DOHH2 (cell line): ENCODE measurements at regions not wholly inside any gene's neighbourhood (a gene's known extent, or its start where the extent isn't known, plus 50 kb on each side); places are given as distances from the start of the nearest gene placed in this dataset.

Experiments used
- H3F3A ChIP-seq: fragments of 200-600 bp; sonication (generic), shearing (Covaris generic); 2 replicates; pipeline ENCODE4 v1.6.0; 2016; ENCODE audit warnings: antibody characterized with exemption, mild to moderate bottlenecking; ENCODE audit not compliant: control insufficient read depth, insufficient read depth
- H3K27ac ChIP-seq: fragments of 200-600 bp; sonication (generic); 2 replicates; pipeline ENCODE4 v1.5.1; 2014; ENCODE audit warnings: low read depth, mild to moderate bottlenecking, low read length, moderate library complexity
- H3K27me3 ChIP-seq: fragments of 200-600 bp; sonication (generic); 2 replicates; pipeline ENCODE4 v1.6.1; 2014; ENCODE audit warnings: mild to moderate bottlenecking, low read length, mixed read lengths; ENCODE audit not compliant: control insufficient read depth
- H3K36me3 ChIP-seq: fragments of 200-600 bp; sonication (generic); 2 replicates; pipeline ENCODE4 v1.6.1; 2014; ENCODE audit warnings: mild to moderate bottlenecking, low read length, moderate library complexity, mixed read lengths; ENCODE audit not compliant: control insufficient read depth
- H3K4me1 ChIP-seq: fragments of 200-600 bp; sonication (generic); 2 replicates; pipeline ENCODE4 v1.6.1; 2014; ENCODE audit warnings: mild to moderate bottlenecking, low read length, mixed read lengths; ENCODE audit not compliant: control insufficient read depth
- H3K4me2 ChIP-seq: fragments of 200-600 bp; sonication (generic); 2 replicates; pipeline ENCODE4 v1.6.0; 2014; ENCODE audit warnings: mild to moderate bottlenecking, low read length, moderate library complexity
- H3K4me3 ChIP-seq: fragments of 200-600 bp; sonication (generic); 2 replicates; pipeline ENCODE4 v1.5.1; 2014; ENCODE audit warnings: mild to moderate bottlenecking, low read length, mixed read lengths
- H3K79me2 ChIP-seq: fragments of 200-600 bp; sonication (generic); 2 replicates; pipeline ENCODE4 v1.6.1; 2014; ENCODE audit warnings: mild to moderate bottlenecking, low read length, mixed read lengths; ENCODE audit not compliant: control insufficient read depth
- H3K9me2 ChIP-seq: fragments of 200-600 bp; sonication (generic); replicated peaks from 2 replicates; pipeline ENCODE4 v1.6.1; 2014; ENCODE audit warnings: mild to moderate bottlenecking, low read length, mixed read lengths; ENCODE audit not compliant: control insufficient read depth
- H3K9me3 ChIP-seq: fragments of 200-600 bp; sonication (generic); 2 replicates; pipeline ENCODE4 v1.6.1; 2014; ENCODE audit warnings: antibody characterized with exemption, low read length, mixed read lengths; ENCODE audit not compliant: control insufficient read depth, insufficient read depth
- H4K20me1 ChIP-seq: fragments of 200-600 bp; sonication (generic); 2 replicates; pipeline ENCODE4 v1.6.0; 2014; ENCODE audit warnings: low read depth, mild to moderate bottlenecking, antibody characterized with exemption, low read length, moderate library complexity; ENCODE audit not compliant: control insufficient read depth, insufficient read depth
- EZH2phosphoT487 ChIP-seq: fragments of 200-600 bp; sonication (generic); IDR thresholded peaks from 2 replicates; pipeline ENCODE4 v1.6.1; 2017; ENCODE audit warnings: borderline replicate concordance, mild to moderate bottlenecking, antibody characterized with exemption, low read length, moderate library complexity, mixed read lengths
- TF ChIP-seq, protein P1 (sequence below): fragments of 200-600 bp; sonication (generic); IDR thresholded peaks from one replicate; pipeline ENCODE4 v1.5.1; 2014; ENCODE audit warnings: antibody characterized with exemption, mild to moderate bottlenecking, low read depth, low read length; ENCODE audit not compliant: poor library complexity, severe bottlenecking

DNA sequence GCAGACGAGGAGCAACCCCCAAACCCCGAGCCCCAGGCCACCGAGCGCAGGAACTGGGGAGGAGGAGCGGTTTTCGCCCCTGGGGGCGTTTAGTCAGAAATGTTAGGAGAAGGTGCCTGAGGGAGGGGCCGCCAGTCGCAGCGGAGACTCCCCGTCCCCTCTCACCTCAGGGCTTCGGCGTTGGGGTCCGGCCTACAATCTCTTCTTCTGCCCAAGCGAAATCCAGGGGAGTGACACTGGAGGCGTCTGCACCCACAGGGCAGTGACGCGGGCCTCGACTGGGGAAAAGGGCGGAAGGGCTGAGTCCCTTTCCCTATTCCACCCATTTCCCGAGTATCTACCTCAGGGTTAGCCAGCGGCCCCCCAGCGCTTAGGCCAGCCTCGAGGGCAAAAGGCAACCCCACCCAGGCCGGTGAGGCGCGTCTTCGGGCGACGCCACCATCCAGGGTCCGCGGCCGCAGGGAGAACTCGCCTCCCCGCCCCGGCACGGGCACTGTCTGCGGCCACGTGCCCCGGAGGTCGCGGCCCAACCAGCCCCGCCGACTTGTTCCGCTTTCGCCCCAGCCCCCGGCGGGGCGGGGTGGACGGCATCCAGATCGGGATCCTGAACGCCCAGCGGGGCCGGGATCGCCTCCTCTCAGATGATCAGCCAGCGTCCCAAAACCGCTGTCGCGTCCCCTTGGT is 118.7 kb upstream of the BARHL2 start:
- TF ChIP-seq, protein P1, sequence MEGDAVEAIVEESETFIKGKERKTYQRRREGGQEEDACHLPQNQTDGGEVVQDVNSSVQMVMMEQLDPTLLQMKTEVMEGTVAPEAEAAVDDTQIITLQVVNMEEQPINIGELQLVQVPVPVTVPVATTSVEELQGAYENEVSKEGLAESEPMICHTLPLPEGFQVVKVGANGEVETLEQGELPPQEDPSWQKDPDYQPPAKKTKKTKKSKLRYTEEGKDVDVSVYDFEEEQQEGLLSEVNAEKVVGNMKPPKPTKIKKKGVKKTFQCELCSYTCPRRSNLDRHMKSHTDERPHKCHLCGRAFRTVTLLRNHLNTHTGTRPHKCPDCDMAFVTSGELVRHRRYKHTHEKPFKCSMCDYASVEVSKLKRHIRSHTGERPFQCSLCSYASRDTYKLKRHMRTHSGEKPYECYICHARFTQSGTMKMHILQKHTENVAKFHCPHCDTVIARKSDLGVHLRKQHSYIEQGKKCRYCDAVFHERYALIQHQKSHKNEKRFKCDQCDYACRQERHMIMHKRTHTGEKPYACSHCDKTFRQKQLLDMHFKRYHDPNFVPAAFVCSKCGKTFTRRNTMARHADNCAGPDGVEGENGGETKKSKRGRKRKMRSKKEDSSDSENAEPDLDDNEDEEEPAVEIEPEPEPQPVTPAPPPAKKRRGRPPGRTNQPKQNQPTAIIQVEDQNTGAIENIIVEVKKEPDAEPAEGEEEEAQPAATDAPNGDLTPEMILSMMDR, result no peak
- TF ChIP-seq EZH2phosphoT487, result no peak
- no peaks in the 10 kb centered on the region for H3K36me3 ChIP-seq
- no peaks in the 10 kb centered on the region for H3K9me2 ChIP-seq
- H4K20me1 ChIP-seq, result no peaks in the 10 kb centered on the region
- peaks cover 54% of the 10 kb centered on the region for H3K27me3 ChIP-seq
- H3K4me1 ChIP-seq, result no peaks in the 10 kb centered on the region
- no peak overlapping the region for H3K4me2 ChIP-seq
- no peaks in the 10 kb centered on the region for H3K79me2 ChIP-seq
- no peak overlapping the region for H3K4me3 ChIP-seq
- no peak overlapping the region for H3K27ac ChIP-seq
- H3F3A ChIP-seq, result no peaks in the 10 kb centered on the region
- H3K9me3 ChIP-seq, result no peaks in the 10 kb centered on the region

DNA sequence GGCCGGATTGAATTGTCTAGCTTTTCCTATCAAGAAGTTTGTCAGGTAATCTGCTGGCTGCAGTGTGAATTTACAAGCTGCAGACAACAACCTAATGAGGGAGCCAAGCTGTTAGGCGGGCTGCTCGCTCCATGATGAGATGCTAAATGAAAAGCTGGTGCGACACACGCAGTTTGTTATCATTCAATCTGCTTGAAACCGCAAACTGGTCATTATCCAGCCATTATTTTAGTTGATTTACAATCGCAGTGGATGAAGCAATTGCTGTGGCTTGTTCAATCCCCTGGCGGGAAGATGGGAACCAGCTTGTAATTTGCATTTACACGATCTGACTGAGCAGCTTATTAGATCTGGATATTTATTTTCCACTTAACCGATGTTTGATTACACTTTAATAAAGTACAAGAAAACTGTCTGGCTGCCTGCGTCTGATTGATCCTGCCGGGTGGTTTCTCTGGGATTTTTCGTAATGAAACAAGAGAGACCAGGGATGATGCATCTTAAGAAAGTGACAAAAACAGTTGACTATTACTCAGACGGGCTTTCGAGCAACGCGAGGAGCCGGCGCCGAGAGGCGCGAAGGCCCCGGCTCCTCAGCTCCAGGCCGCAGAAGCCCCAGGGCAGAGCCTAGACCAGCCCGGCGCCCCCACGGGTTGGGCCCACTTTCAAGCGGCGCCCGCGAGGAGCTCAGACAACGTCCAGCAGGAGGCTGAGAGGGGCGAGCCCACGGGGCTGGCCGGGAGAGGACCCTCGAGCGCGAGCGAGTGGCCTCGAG is 118.0 kb upstream of the BARHL2 start:
- TF ChIP-seq, protein P1, result no peak
- no peak for TF ChIP-seq EZH2phosphoT487
- Histone ChIP-seq H3K4me3 (no peak overlapping the region), H3K9me2 (no peaks in the 10 kb centered on the region), H3K36me3 (no peaks in the 10 kb centered on the region), H3K79me2 (no peaks in the 10 kb centered on the region), H3K4me1 (no peaks in the 10 kb centered on the region), H3K4me2 (no peak overlapping the region), H3K9me3 (no peaks in the 10 kb centered on the region), H4K20me1 (no peaks in the 10 kb centered on the region), H3K27me3 (peaks cover 52% of the 10 kb centered on the region), H3F3A (no peaks in the 10 kb centered on the region), H3K27ac (no peak overlapping the region)

DNA sequence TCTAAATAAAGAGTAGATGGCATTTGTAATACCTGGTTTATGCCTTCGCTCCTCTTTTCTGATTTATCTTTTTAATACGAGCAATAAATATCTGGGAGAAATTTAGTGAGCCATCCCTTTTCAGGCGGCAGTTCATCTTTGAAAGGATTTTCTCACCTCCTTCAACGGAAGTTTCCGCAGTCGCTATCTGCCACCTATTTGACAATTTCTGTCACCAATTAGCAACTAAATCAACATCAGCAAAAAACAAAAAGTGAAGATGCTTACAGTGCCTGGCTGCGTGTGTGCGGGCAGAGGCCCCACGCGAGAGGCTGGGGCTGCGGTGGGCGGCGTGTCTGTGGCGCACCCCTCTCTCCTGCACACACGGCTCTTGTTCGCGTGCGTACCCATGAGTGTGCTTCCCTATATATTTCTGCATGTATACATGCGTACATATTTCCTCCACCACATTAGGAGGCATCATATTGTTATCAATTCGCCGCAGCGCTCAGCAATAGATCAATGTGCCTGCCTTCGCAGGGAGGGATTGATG is 117.3 kb upstream of the BARHL2 start:
- H3K27ac ChIP-seq, result no peak overlapping the region
- TF ChIP-seq, protein P1, result no peak
- no peak for TF ChIP-seq EZH2phosphoT487
- no peaks in the 10 kb centered on the region for H3K9me2 ChIP-seq
- no peak overlapping the region for H3K4me3 ChIP-seq
- H3F3A ChIP-seq, result no peaks in the 10 kb centered on the region
- H3K27me3 ChIP-seq, result peaks cover 52% of the 10 kb centered on the region
- H3K4me2 ChIP-seq, result no peak overlapping the region
- no peaks in the 10 kb centered on the region for H3K36me3 ChIP-seq
- no peaks in the 10 kb centered on the region for H3K4me1 ChIP-seq
- H3K79me2 ChIP-seq, result no peaks in the 10 kb centered on the region
- H3K9me3 ChIP-seq, result no peaks in the 10 kb centered on the region
- no peaks in the 10 kb centered on the region for H4K20me1 ChIP-seq
